ENCODE measurements at regions not wholly inside any gene's neighbourhood (a gene's known extent, or its start where the extent isn't known, plus 50 kb on each side); places are given as distances from the start of the nearest gene placed in this dataset.

DNA sequence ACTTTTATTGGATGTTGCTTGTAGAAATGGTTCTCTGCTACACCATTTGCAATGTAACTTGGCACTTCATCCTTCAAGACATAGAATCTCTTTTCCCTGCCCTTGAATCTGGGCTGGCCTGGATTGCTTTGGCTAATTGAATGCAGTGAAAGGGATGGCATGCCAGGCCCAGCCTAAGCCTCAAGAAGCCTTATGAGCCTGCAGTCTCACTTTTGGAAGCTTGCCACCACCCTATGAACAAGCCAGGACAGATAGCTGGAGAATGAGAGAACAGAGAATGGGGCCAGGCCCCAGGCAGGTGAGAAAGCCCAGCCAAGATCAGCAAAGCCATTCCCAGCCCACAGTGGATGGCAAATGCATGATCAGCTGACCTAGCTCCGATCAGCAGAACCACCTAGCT, 117.0 kb upstream of the ADRA1D start:
- Histone ChIP-seq H3K27me3 (replicated peaks; ENCODE audit: control insufficient read depth, insufficient read depth, low read length) (no peaks in the 10 kb centered on the region; the same call in 1 of the 2 replicates), H3K9me3 (peaks cover 4% of the 10 kb centered on the region; the same call in 1 of the 2 replicates), H3K4me1 (no peaks in the 10 kb centered on the region), H3K4me3 (ENCODE audit: low read depth, low read length) (no peak overlapping the region), H3K36me3 (ENCODE audit: control insufficient read depth, insufficient read depth, low read length) (no peaks in the 10 kb centered on the region)
- Mint-ChIP-seq H3K36me3 (ENCODE audit: insufficient read depth, unreplicated experiment) (no peaks in the 10 kb centered on the region), H3K27me3 (ENCODE audit: insufficient read depth, unreplicated experiment) (peaks cover 11% of the 10 kb centered on the region), H3K4me1 (ENCODE audit: low read depth, unreplicated experiment) (no peaks in the 10 kb centered on the region), H3K4me3 (ENCODE audit: unreplicated experiment) (no peak overlapping the region), H3K9me3 (ENCODE audit: unreplicated experiment) (no peaks in the 10 kb centered on the region), H3K27ac (ENCODE audit: unreplicated experiment) (no peak overlapping the region)
- TF ChIP-seq CTCF (IDR thresholded peaks at IDR 0.05; ENCODE audit: insufficient read depth in 1 of 2, low read depth in 1 of 2, low read length in 1 of 2, severe bottlenecking in 1 of 2, unreplicated experiment in 1 of 2): no peak
- intact Hi-C loops (cut with micrococcal nuclease; ENCODE audit: unreplicated experiment): no loop called here
- no peak for DNase-seq
- no TSS peak for BruUV-seq (replicated peaks)
- ChIA-PET CTCF (no interaction called here), POLR2A (no interaction called here)

- Mint-ChIP-seq H3K27me3 (ENCODE audit: insufficient read depth, unreplicated experiment) (peaks cover 12% of the 10 kb centered on the region), H3K9me3 (ENCODE audit: unreplicated experiment) (no peaks in the 10 kb centered on the region), H3K4me3 (ENCODE audit: unreplicated experiment) (no peak overlapping the region), H3K36me3 (ENCODE audit: insufficient read depth, unreplicated experiment) (no peaks in the 10 kb centered on the region), H3K4me1 (ENCODE audit: low read depth, unreplicated experiment) (no peaks in the 10 kb centered on the region), H3K27ac (ENCODE audit: unreplicated experiment) (no peak overlapping the region)
- intact Hi-C loops (cut with micrococcal nuclease; ENCODE audit: unreplicated experiment): no loop called here
- no peak for DNase-seq
- ChIA-PET POLR2A (no interaction called here), CTCF (interaction anchor here (0.6 kb wide), 1 partner anchor 267 kb away, joined by 3 read pairs; no protein-coding TSS in a partner anchor)
- H3K4me1 ChIP-seq: no peaks in the 10 kb centered on the region
- no TSS peak for BruUV-seq (replicated peaks)
- no peak overlapping the region for H3K4me3 ChIP-seq (ENCODE audit: low read depth, low read length)
- no peak for TF ChIP-seq CTCF (IDR thresholded peaks at IDR 0.05; ENCODE audit: insufficient read depth in 1 of 2, low read depth in 1 of 2, low read length in 1 of 2, severe bottlenecking in 1 of 2, unreplicated experiment in 1 of 2)
- H3K27me3 ChIP-seq (replicated peaks; ENCODE audit: control insufficient read depth, insufficient read depth, low read length): no peaks in the 10 kb centered on the region; the same call in 1 of the 2 replicates
- no peaks in the 10 kb centered on the region for H3K36me3 ChIP-seq (ENCODE audit: control insufficient read depth, insufficient read depth, low read length)
- H3K9me3 ChIP-seq: no peaks in the 10 kb centered on the region
These were observed 109.5 kb upstream of the ADRA1D start for GRCh38 chr20:4358552-4358951.

- no peak for DNase-seq
- Mint-ChIP-seq H3K9me3 (ENCODE audit: unreplicated experiment) (peaks cover 11% of the 10 kb centered on the region), H3K4me1 (ENCODE audit: low read depth, unreplicated experiment) (no peaks in the 10 kb centered on the region), H3K36me3 (ENCODE audit: insufficient read depth, unreplicated experiment) (no peaks in the 10 kb centered on the region), H3K4me3 (ENCODE audit: unreplicated experiment) (no peak overlapping the region), H3K27me3 (ENCODE audit: insufficient read depth, unreplicated experiment) (peaks cover 14% of the 10 kb centered on the region), H3K27ac (ENCODE audit: unreplicated experiment) (no peak overlapping the region)
- intact Hi-C loops (cut with micrococcal nuclease; ENCODE audit: unreplicated experiment): no loop called here
- no peak overlapping the region for H3K4me3 ChIP-seq (ENCODE audit: low read depth, low read length)
- no peak for TF ChIP-seq CTCF (IDR thresholded peaks at IDR 0.05; ENCODE audit: insufficient read depth in 1 of 2, low read depth in 1 of 2, low read length in 1 of 2, severe bottlenecking in 1 of 2, unreplicated experiment in 1 of 2)
- H3K9me3 ChIP-seq: peaks cover 6% of the 10 kb centered on the region
- H3K36me3 ChIP-seq (ENCODE audit: control insufficient read depth, insufficient read depth, low read length): no peaks in the 10 kb centered on the region
- ChIA-PET POLR2A (no interaction called here), CTCF (no interaction called here)
- H3K4me1 ChIP-seq: no peaks in the 10 kb centered on the region
- no peaks in the 10 kb centered on the region for H3K27me3 ChIP-seq (replicated peaks; ENCODE audit: control insufficient read depth, insufficient read depth, low read length)
- BruUV-seq (replicated peaks): no TSS peak
These were observed 103.3 kb upstream of the ADRA1D start for GRCh38 chr20:4352348-4352747.

Measured in Caco-2 (cell line).